ENCODE measurements at regions not wholly inside any gene's neighbourhood (a gene's known extent, or its start where the extent isn't known, plus 50 kb on each side); places are given as distances from the start of the nearest gene placed in this dataset.

GRCh38 chr12:93163260-93164036 lies 214.3 kb upstream of the NUDT4 start:
- no peak for DNase-seq

- no peak for DNase-seq
These were observed 213.4 kb upstream of the NUDT4 start for GRCh38 chr12:93164103-93164880.

- DNase-seq = no peak
These were observed 212.3 kb upstream of the NUDT4 start for GRCh38 chr12:93165384-93165932.

- no peak for DNase-seq
These were observed 211.0 kb upstream of the NUDT4 start for GRCh38 chr12:93166541-93167307.

- no peak for DNase-seq
These were observed 210.4 kb upstream of the NUDT4 start for GRCh38 chr12:93167331-93167730.

- DNase-seq = no peak
These were observed 209.8 kb upstream of the NUDT4 start for GRCh38 chr12:93167841-93168492.

GRCh38 chr12:93168751-93169150 lies 209.0 kb upstream of the NUDT4 start:
- no peak for DNase-seq

- no peak for DNase-seq
These were observed 208.2 kb upstream of the NUDT4 start for GRCh38 chr12:93169536-93169935.

- DNase-seq = no peak
These were observed 206.8 kb upstream of the NUDT4 start for GRCh38 chr12:93170928-93171327.

- DNase-seq = no peak
These were observed 204.4 kb upstream of the NUDT4 start for GRCh38 chr12:93173178-93173957.

- no peak for DNase-seq
These were observed 203.7 kb upstream of the NUDT4 start for GRCh38 chr12:93174048-93174447.

GRCh38 chr12:93174473-93174872 lies 203.3 kb upstream of the NUDT4 start:
- no peak for DNase-seq

- DNase-seq = no peak
These were observed 201.6 kb upstream of the NUDT4 start for GRCh38 chr12:93176165-93176564.

GRCh38 chr12:93176610-93177126 lies 201.1 kb upstream of the NUDT4 start:
- DNase-seq = no peak

- DNase-seq = no peak
These were observed 200.2 kb upstream of the NUDT4 start for GRCh38 chr12:93177208-93178153.

- no peak for DNase-seq
These were observed 199.4 kb upstream of the NUDT4 start for GRCh38 chr12:93178154-93178878.

- DNase-seq = no peak
These were observed 197.9 kb upstream of the NUDT4 start for GRCh38 chr12:93179792-93180191.

- DNase-seq = no peak
These were observed 197.2 kb upstream of the NUDT4 start for GRCh38 chr12:93180566-93180965.

- no peak for DNase-seq
These were observed 196.2 kb upstream of the NUDT4 start for GRCh38 chr12:93181409-93181965.

All from RPMI8226 (cell line).